HEK293T (cell line): ENCODE measurements at regions not wholly inside any gene's neighbourhood (a gene's known extent, or its start where the extent isn't known, plus 50 kb on each side); places are given as distances from the start of the nearest gene placed in this dataset.

ENCODE experiments used
- CTCF ChIA-PET: fragments of 350-600 bp; formaldehyde crosslinking; extraction: SDS; loops from one replicate; lab custom pipeline; 2021; ENCODE audit warnings: antibody characterized with exemption, inconsistent platforms; lab: Yijun Ruan, JAX
- POLR2A ChIA-PET: fragments of 350-600 bp; formaldehyde crosslinking; extraction: SDS; loops from one replicate; lab custom pipeline; 2020; ENCODE audit warnings: antibody characterized with exemption, inconsistent platforms; lab: Yijun Ruan, JAX
- DNase-seq: peaks from one replicate; pipeline ENCODE4 v3.0.0; 2012; ENCODE audit warnings: mixed read lengths; ENCODE audit errors: extremely low spot score
- ARNT ChIP-seq: fragments of 450-650 bp; IDR thresholded peaks from 2 replicates; pipeline ENCODE4 v1.6.1; 2017; ENCODE audit warnings: mild to moderate bottlenecking
- BHLHE40 ChIP-seq: fragments of 450-650 bp; IDR thresholded peaks from 2 replicates; pipeline ENCODE4 v1.6.1; 2016; ENCODE audit warnings: mild to moderate bottlenecking, moderate library complexity, borderline replicate concordance
- CTBP1 ChIP-seq: fragments of 450-650 bp; IDR thresholded peaks from 2 replicates; pipeline ENCODE4 v1.6.1; 2016; ENCODE audit warnings: borderline replicate concordance
- ELF4 ChIP-seq: fragments of 450-650 bp; IDR thresholded peaks from 2 replicates; pipeline ENCODE4 v1.6.1; 2017; ENCODE audit warnings: antibody characterized with exemption
- FOXA1 ChIP-seq: fragments of 450-650 bp; IDR thresholded peaks from 2 replicates; pipeline ENCODE4 v1.6.1; 2016; ENCODE audit warnings: mild to moderate bottlenecking
- FOXK2 ChIP-seq: fragments of 450-650 bp; IDR thresholded peaks from 2 replicates; pipeline ENCODE4 v1.6.1; 2016; ENCODE audit warnings: mild to moderate bottlenecking
- FOXM1 ChIP-seq: fragments of 450-650 bp; IDR thresholded peaks from 2 replicates; pipeline ENCODE4 v1.6.1; 2017; ENCODE audit warnings: mild to moderate bottlenecking, borderline replicate concordance
- HDGF ChIP-seq: fragments of 450-650 bp; IDR thresholded peaks from 2 replicates; pipeline ENCODE4 v1.6.1; 2017; ENCODE audit warnings: antibody characterized with exemption, borderline replicate concordance
- L3MBTL2 ChIP-seq: fragments of 450-650 bp; conservative IDR thresholded peaks from 2 replicates; pipeline ENCODE4 v1.6.1; 2016; ENCODE audit warnings: mild to moderate bottlenecking
- LEF1 ChIP-seq: fragments of 450-650 bp; IDR thresholded peaks from 2 replicates; pipeline ENCODE4 v1.6.1; 2017; ENCODE audit warnings: mild to moderate bottlenecking, borderline replicate concordance
- NFRKB ChIP-seq: fragments of 450-650 bp; IDR thresholded peaks from 2 replicates; pipeline ENCODE4 v1.6.1; 2016; ENCODE audit warnings: mild to moderate bottlenecking, moderate library complexity
- SP1 ChIP-seq: fragments of 450-650 bp; IDR thresholded peaks from 2 replicates; pipeline ENCODE4 v1.6.1; 2017
- SUZ12 ChIP-seq: fragments of 450-650 bp; IDR thresholded peaks from 2 replicates; pipeline ENCODE4 v1.6.1; 2016; ENCODE audit warnings: mild to moderate bottlenecking
- TARDBP ChIP-seq: fragments of 450-650 bp; IDR thresholded peaks from 2 replicates; pipeline ENCODE4 v1.6.1; 2016
- ZNF384 ChIP-seq: fragments of 450-650 bp; IDR thresholded peaks from 2 replicates; pipeline ENCODE4 v1.6.1; 2016
- TF ChIP-seq, protein P1 (sequence below): fragments of 450-650 bp; IDR thresholded peaks from 2 replicates; pipeline ENCODE4 v1.6.1; 2016

DNA sequence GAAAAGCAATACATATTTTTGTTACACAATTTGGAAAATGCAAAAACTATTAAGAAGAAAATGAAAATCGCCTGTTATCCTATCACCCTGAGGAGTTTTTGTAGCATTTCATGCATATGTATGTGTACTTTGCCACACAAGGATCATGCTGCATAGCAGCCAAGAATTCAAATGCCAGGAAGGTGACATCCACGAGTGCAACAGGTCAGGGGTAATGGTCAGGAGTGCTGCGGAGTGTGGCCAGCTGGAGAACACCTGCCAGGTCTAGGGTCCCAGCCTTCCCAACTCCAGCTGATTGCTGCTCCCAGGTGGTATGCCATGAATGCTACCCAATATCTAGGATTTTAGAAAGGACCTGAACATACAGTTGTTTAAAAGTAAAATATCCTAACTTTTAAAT is 617.1 kb downstream of the PRELID2 start:
- ChIA-PET POLR2A (no interaction called here), CTCF (no interaction called here)
- TF ChIP-seq SP1 (no peak), ARNT (no peak), ELF4 (no peak), FOXA1 (no peak), HDGF (no peak), FOXM1 (no peak), L3MBTL2 (no peak), TARDBP (no peak), FOXK2 (no peak), ZNF384 (no peak), NFRKB (no peak), SUZ12 (no peak), BHLHE40 (no peak), LEF1 (no peak)
- TF ChIP-seq, protein P1, sequence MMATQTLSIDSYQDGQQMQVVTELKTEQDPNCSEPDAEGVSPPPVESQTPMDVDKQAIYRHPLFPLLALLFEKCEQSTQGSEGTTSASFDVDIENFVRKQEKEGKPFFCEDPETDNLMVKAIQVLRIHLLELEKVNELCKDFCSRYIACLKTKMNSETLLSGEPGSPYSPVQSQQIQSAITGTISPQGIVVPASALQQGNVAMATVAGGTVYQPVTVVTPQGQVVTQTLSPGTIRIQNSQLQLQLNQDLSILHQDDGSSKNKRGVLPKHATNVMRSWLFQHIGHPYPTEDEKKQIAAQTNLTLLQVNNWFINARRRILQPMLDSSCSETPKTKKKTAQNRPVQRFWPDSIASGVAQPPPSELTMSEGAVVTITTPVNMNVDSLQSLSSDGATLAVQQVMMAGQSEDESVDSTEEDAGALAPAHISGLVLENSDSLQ = no peak
- no peak for DNase-seq

DNA sequence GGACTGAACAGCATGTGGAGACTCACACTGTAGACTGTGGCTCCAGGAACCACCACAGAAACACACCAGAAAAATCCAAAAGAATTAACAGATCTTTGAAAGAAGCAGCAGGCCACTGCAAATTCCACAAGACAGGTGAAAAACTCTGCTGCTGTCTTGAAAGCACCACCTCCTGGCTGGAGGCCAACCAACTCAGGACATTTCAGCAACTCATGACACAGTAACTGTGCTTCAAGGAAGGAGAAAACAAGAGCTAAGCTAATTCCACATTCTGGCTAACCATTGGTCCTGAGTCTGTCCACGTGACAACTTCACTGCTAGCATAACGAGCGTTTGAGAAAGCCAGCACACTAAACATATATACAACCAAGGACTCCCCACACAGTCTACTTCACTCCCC is 625.1 kb downstream of the PRELID2 start:
- CTCF ChIA-PET = no interaction called here
- POLR2A ChIA-PET = no interaction called here
- DNase-seq = no peak
- TF ChIP-seq FOXM1 (no peak), ARNT (no peak), SP1 (no peak), LEF1 (no peak), HDGF (no peak), FOXA1 (no peak), TARDBP (no peak), CTBP1 (no peak), SUZ12 (no peak), NFRKB (no peak), L3MBTL2 (no peak), ZNF384 (no peak), FOXK2 (no peak), BHLHE40 (no peak), ELF4 (no peak)
- TF ChIP-seq, protein P1 = no peak

DNA sequence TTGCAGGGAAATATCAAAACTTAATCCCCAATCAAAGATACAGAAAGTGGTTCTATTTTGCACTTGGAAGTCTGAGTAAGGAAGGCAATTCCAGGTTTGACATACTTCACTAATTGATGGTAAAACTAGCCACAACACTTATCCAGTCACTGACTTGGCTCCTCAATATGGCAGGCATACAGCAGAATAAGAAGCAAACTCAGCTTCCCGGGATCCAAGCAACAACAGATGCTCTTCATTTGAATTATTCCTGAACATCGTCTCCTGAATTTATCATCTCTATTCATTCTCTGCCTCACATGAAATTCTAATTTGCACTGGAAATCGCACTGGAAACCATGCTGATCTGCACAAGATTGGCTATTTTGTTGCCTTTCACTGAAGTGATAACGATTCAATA is 629.6 kb downstream of the PRELID2 start:
- POLR2A ChIA-PET = no interaction called here
- CTCF ChIA-PET = no interaction called here
- TF ChIP-seq, protein P1 = no peak
- TF ChIP-seq FOXK2 (no peak), HDGF (no peak), FOXM1 (no peak), ZNF384 (no peak)
- DNase-seq = no peak

DNA sequence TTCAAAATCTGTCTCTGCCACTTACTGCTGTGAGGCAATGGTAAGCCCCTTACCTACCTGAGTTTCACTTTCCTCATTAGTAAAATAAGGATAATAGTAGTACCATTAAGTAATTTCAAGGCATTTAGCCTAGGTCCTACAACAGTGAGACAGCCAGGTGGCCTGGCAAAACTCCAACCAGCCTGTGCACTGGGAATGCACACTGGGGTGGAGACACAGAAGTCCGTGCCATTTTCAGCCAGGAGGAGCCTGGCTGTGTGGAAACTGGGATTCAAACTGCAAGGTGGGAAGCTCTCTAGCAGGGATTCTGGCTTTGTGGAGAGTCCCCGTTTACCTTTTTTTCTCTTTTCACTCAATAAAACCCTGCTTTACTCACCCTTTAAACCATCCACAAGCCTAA is 630.4 kb downstream of the PRELID2 start:
- CTCF ChIA-PET = no interaction called here
- DNase-seq = no peak
- TF ChIP-seq LEF1 = no peak
- no peak for TF ChIP-seq SUZ12
- POLR2A ChIA-PET = no interaction called here

DNA sequence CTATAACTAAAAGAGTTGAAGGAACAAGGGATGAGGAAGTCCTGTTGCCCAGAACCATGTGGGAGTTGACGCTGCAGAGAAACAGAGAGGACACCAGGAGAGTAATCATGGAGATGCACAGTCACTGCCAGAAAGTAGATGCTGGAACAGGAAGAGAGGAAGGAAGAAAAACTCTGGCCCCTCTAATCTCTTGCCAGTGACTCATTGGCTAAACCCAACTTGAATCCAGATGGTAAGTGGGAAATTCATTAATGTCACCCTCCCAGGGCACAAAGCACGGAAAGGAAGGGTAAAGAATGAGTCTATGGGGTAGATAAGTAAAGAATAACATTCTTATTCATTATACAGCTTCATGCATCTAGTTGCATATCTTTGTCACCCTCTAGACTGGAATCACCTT is 631.9 kb downstream of the PRELID2 start:
- POLR2A ChIA-PET = no interaction called here
- no peak for DNase-seq
- TF ChIP-seq L3MBTL2 = no peak
- CTCF ChIA-PET = no interaction called here

DNA sequence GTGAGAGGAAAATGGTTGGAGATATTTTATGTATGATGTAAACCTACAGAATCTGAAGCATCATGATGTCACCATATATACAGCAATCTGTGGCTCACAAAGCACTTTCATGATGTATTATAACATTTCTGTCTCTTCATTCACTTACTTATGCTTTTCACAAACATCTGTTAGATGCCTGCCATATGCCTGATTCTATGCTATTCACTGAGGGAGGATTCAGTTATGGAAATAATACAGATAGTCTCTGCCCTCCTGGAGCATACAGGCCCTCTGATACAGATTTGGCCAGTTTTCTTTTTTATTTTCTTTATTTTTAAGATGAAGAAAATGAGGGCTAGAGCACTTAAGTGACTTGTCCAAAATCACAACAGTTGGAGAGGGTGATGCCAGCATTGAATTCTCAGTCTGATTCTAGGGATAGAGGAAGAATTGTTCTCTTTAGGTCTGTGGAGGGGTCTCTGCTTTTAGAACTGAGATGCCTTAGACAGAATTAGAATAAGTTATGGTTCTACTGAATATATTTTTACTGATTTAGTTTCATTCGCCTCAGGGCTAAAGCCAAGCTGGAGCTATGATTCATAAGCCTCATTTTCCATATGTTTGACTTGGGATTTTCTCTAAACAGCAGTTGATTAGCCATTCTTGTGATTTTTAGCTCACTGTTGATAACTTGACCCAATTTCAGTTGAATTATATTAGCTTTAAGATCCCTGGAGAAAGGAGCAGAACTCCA is 636.4 kb downstream of the PRELID2 start:
- ChIA-PET CTCF (interaction anchor here (1.2 kb wide), 1 partner anchor 39 kb away, joined by 3 read pairs; no protein-coding TSS in a partner anchor), POLR2A (no interaction called here)
- no peak for TF ChIP-seq FOXM1
- TF ChIP-seq ARNT = no peak
- TF ChIP-seq ELF4 = no peak
- no peak for TF ChIP-seq L3MBTL2
- TF ChIP-seq FOXK2 = no peak
- no peak for TF ChIP-seq TARDBP
- no peak for TF ChIP-seq CTBP1
- TF ChIP-seq, protein P1 = no peak
- no peak for TF ChIP-seq HDGF
- TF ChIP-seq BHLHE40 = no peak
- no peak for TF ChIP-seq ZNF384
- no peak for TF ChIP-seq FOXA1
- no peak for TF ChIP-seq SP1
- no peak for TF ChIP-seq LEF1
- TF ChIP-seq NFRKB = no peak
- TF ChIP-seq SUZ12 = no peak
- DNase-seq = no peak
